ENCODE measurements at regions not wholly inside any gene's neighbourhood (a gene's known extent, or its start where the extent isn't known, plus 50 kb on each side); places are given as distances from the start of the nearest gene placed in this dataset.

DNA sequence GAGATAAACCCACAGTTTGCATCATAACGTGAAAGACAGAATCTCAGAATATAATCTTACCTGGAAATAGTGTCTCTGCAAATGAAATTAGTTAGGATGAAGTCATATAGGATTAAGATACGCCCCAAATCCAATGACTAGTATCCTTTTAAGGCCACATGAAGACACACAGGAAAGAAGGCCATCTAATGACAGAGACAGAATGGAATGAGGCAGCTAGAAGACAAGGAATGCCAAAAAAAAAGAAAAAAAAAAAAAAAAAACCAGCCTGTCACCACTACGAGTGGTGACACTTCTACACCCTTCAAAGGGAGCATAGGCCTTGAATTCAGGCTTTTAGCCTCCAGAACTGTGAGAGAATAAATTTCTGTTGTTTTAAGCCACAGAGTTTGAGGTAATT, 82.9 kb downstream of the HYCC1 start:
- peaks cover 5% of the 10 kb centered on the region for H3K4me1 ChIP-seq (ENCODE audit: control insufficient read depth, extremely low read depth, insufficient read depth, low read length)
- no peaks in the 10 kb centered on the region for H3K9me1 ChIP-seq (ENCODE audit: control insufficient read depth, extremely low read depth, insufficient read depth, low read length)
- H3K9me3 ChIP-seq (ENCODE audit: control insufficient read depth, low read depth, low read length): no peaks in the 10 kb centered on the region
- no peak overlapping the region for H2AFZ ChIP-seq (ENCODE audit: control insufficient read depth, low read length)
- H4K20me1 ChIP-seq (ENCODE audit: control insufficient read depth, extremely low read depth, insufficient read depth, low read length): no peaks in the 10 kb centered on the region
- no peak for TF ChIP-seq EZH2 (IDR thresholded peaks at IDR 0.05; ENCODE audit: low read length)
- TF ChIP-seq, protein P1, sequence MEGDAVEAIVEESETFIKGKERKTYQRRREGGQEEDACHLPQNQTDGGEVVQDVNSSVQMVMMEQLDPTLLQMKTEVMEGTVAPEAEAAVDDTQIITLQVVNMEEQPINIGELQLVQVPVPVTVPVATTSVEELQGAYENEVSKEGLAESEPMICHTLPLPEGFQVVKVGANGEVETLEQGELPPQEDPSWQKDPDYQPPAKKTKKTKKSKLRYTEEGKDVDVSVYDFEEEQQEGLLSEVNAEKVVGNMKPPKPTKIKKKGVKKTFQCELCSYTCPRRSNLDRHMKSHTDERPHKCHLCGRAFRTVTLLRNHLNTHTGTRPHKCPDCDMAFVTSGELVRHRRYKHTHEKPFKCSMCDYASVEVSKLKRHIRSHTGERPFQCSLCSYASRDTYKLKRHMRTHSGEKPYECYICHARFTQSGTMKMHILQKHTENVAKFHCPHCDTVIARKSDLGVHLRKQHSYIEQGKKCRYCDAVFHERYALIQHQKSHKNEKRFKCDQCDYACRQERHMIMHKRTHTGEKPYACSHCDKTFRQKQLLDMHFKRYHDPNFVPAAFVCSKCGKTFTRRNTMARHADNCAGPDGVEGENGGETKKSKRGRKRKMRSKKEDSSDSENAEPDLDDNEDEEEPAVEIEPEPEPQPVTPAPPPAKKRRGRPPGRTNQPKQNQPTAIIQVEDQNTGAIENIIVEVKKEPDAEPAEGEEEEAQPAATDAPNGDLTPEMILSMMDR (optimal IDR thresholded peaks at IDR 0.05 in 1 of 3, IDR thresholded peaks at IDR 0.05 in 1 of 3, conservative IDR thresholded peaks at IDR 0.05 in 1 of 3; ENCODE audit: extremely low read depth in 1 of 3, insufficient read depth in 2 of 3, low read length in 3 of 3): no peak
- no peaks in the 10 kb centered on the region for H3K36me3 ChIP-seq (ENCODE audit: control insufficient read depth in 2 of 2, extremely low read depth in 1 of 2, insufficient read depth in 2 of 2, low read length in 2 of 2)
- FAIRE-seq (no peak), DNase-seq (ENCODE audit: low read depth, low spot score) (no peak)
- no peak overlapping the region for H3K9ac ChIP-seq (ENCODE audit: control insufficient read depth, extremely low read depth, insufficient read depth, low read length)
- no peak overlapping the region for H3K4me3 ChIP-seq (ENCODE audit: control insufficient read depth in 2 of 3, extremely low read depth in 1 of 3, insufficient read depth in 2 of 3, low read depth in 1 of 3, low read length in 3 of 3)
- dilution Hi-C loops (cut with MboI; ENCODE audit: extremely low pct_ligation_motif_present, low sequenced_read_pairs): no loop called here
- H3K27me3 ChIP-seq (ENCODE audit: control insufficient read depth, extremely low read depth, insufficient read depth, low read length): no peaks in the 10 kb centered on the region
- no peaks in the 10 kb centered on the region for H3K79me2 ChIP-seq (ENCODE audit: control insufficient read depth, insufficient read depth, low read length)
- H3K27ac ChIP-seq (ENCODE audit: control insufficient read depth, insufficient read depth, low read length): no peak overlapping the region
- no peak overlapping the region for H3K4me2 ChIP-seq (ENCODE audit: control insufficient read depth, extremely low read depth, insufficient read depth, low read depth, low read length)

DNA sequence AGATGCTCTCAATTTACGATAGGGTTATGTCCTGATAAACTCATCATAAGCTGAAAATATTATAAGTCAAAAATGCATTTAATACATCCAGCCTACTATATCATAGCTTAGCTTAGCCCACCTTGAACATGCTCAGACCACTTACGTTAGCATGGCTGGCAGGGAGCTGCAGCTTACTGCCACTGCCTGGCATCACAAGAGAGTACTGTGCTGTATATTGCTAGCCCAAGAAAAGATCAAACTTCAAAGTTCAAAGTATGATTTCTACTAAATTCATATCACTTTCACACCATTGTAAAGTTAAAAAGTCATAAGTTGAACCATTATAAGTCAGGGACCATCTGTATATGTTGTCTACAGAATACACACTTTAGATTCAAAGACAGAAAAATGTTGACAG, 91.6 kb downstream of the HYCC1 start:
- Histone ChIP-seq H3K4me1 (ENCODE audit: control insufficient read depth, extremely low read depth, insufficient read depth, low read length) (no peaks in the 10 kb centered on the region), H3K27me3 (ENCODE audit: control insufficient read depth, extremely low read depth, insufficient read depth, low read length) (no peaks in the 10 kb centered on the region), H3K4me2 (ENCODE audit: control insufficient read depth, extremely low read depth, insufficient read depth, low read depth, low read length) (no peak overlapping the region), H3K9me1 (ENCODE audit: control insufficient read depth, extremely low read depth, insufficient read depth, low read length) (no peaks in the 10 kb centered on the region), H3K36me3 (ENCODE audit: control insufficient read depth in 2 of 2, extremely low read depth in 1 of 2, insufficient read depth in 2 of 2, low read length in 2 of 2) (no peaks in the 10 kb centered on the region), H3K9ac (ENCODE audit: control insufficient read depth, extremely low read depth, insufficient read depth, low read length) (no peak overlapping the region), H4K20me1 (ENCODE audit: control insufficient read depth, extremely low read depth, insufficient read depth, low read length) (no peaks in the 10 kb centered on the region), H3K4me3 (ENCODE audit: control insufficient read depth in 2 of 3, extremely low read depth in 1 of 3, insufficient read depth in 2 of 3, low read depth in 1 of 3, low read length in 3 of 3) (no peak overlapping the region), H3K79me2 (ENCODE audit: control insufficient read depth, insufficient read depth, low read length) (no peaks in the 10 kb centered on the region), H3K9me3 (ENCODE audit: control insufficient read depth, low read depth, low read length) (no peaks in the 10 kb centered on the region), H3K27ac (ENCODE audit: control insufficient read depth, insufficient read depth, low read length) (no peak overlapping the region), H2AFZ (ENCODE audit: control insufficient read depth, low read length) (no peak overlapping the region)
- DNase-seq (ENCODE audit: low read depth, low spot score): no peak
- TF ChIP-seq, protein P1 (optimal IDR thresholded peaks at IDR 0.05 in 1 of 3, IDR thresholded peaks at IDR 0.05 in 1 of 3, conservative IDR thresholded peaks at IDR 0.05 in 1 of 3; ENCODE audit: extremely low read depth in 1 of 3, insufficient read depth in 2 of 3, low read length in 3 of 3): no peak
- no peak for TF ChIP-seq EZH2 (IDR thresholded peaks at IDR 0.05; ENCODE audit: low read length)
- FAIRE-seq: no peak
- dilution Hi-C loops (cut with MboI; ENCODE audit: extremely low pct_ligation_motif_present, low sequenced_read_pairs): no loop called here
